KMS-11 (cell line): ENCODE measurements at regions not wholly inside any gene's neighbourhood (a gene's known extent, or its start where the extent isn't known, plus 50 kb on each side); places are given as distances from the start of the nearest gene placed in this dataset.

Experiments used
- H2AFZ ChIP-seq: fragments of 200-600 bp; sonication (generic); 2 replicates; pipeline ENCODE4 v1.6.1; 2016; ENCODE audit warnings: antibody characterized with exemption, mixed run types, low read depth
- H3K27ac ChIP-seq: fragments of 200-600 bp; sonication (generic); 2 replicates; pipeline ENCODE4 v1.6.1; 2016; ENCODE audit warnings: mild to moderate bottlenecking, mixed run types
- H3K27me3 ChIP-seq: fragments of 200-600 bp; sonication (generic); 2 replicates; pipeline ENCODE4 v1.6.1; 2017; ENCODE audit warnings: mild to moderate bottlenecking, low read depth, mixed run types, moderate library complexity; ENCODE audit not compliant: insufficient read depth
- H3K36me3 ChIP-seq: fragments of 200-600 bp; sonication (generic); 2 replicates; pipeline ENCODE4 v1.6.1; 2017; ENCODE audit warnings: mild to moderate bottlenecking, mixed run types; ENCODE audit not compliant: insufficient read depth
- H3K4me1 ChIP-seq: fragments of 200-600 bp; sonication (generic); 2 replicates; pipeline ENCODE4 v1.6.1; 2016; ENCODE audit warnings: mild to moderate bottlenecking, low read depth, mixed run types; ENCODE audit not compliant: poor library complexity, severe bottlenecking
- H3K4me2 ChIP-seq: fragments of 200-600 bp; sonication (generic); 2 replicates; pipeline ENCODE4 v1.7.0; 2016; ENCODE audit warnings: mild to moderate bottlenecking, mixed run types
- H3K4me3 ChIP-seq: fragments of 200-600 bp; sonication (generic); IDR thresholded peaks from 2 replicates; pipeline ENCODE4 v1.6.1; 2017; ENCODE audit warnings: low read depth, low read length, mixed read lengths; ENCODE audit not compliant: insufficient read depth
- H3K79me2 ChIP-seq: fragments of 200-600 bp; sonication (generic); 2 replicates; pipeline ENCODE4 v1.6.1; 2016; ENCODE audit warnings: low read depth, mixed run types; ENCODE audit not compliant: insufficient read depth
- H3K9ac ChIP-seq: fragments of 200-600 bp; sonication (generic); 2 replicates; pipeline ENCODE4 v1.6.1; 2016; ENCODE audit warnings: mild to moderate bottlenecking, mixed run types
- H4K20me1 ChIP-seq: fragments of 200-600 bp; sonication (generic); 2 replicates; pipeline ENCODE4 v1.6.1; 2016; ENCODE audit warnings: mild to moderate bottlenecking, mixed run types; ENCODE audit not compliant: insufficient read depth
- TF ChIP-seq, protein P1 (sequence below): fragments of 200-600 bp; sonication (generic); conservative IDR thresholded peaks from 2 replicates; pipeline ENCODE4 v1.6.1; 2017; ENCODE audit warnings: low read depth, mild to moderate bottlenecking, antibody characterized with exemption, low read length, moderate library complexity, mixed read lengths

DNA sequence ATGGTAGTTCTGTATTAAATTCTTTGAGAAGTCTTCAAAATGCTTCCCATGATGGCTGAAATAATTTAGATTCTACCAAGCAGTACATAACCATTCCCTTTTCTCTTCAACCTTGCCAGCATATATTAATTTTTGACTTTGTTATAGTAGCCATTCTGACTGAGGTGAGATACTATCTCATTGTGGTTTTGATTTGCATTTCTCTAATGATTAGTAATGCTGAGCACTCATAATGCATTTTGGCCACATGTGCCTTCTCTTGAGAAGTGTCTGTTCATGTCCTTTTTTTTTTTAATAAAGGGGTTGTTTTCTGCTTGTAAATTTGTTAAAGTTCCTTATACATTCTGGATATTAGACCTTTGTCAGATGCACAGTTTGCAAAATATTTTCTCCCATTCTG lies 173.9 kb downstream of the CALCRL start:
- no peaks in the 10 kb centered on the region for H4K20me1 ChIP-seq
- H3K4me3 ChIP-seq = no peak overlapping the region
- no peaks in the 10 kb centered on the region for H3K4me1 ChIP-seq
- no peaks in the 10 kb centered on the region for H3K27me3 ChIP-seq
- H3K9ac ChIP-seq = no peak overlapping the region
- no peak overlapping the region for H3K27ac ChIP-seq
- TF ChIP-seq, protein P1, sequence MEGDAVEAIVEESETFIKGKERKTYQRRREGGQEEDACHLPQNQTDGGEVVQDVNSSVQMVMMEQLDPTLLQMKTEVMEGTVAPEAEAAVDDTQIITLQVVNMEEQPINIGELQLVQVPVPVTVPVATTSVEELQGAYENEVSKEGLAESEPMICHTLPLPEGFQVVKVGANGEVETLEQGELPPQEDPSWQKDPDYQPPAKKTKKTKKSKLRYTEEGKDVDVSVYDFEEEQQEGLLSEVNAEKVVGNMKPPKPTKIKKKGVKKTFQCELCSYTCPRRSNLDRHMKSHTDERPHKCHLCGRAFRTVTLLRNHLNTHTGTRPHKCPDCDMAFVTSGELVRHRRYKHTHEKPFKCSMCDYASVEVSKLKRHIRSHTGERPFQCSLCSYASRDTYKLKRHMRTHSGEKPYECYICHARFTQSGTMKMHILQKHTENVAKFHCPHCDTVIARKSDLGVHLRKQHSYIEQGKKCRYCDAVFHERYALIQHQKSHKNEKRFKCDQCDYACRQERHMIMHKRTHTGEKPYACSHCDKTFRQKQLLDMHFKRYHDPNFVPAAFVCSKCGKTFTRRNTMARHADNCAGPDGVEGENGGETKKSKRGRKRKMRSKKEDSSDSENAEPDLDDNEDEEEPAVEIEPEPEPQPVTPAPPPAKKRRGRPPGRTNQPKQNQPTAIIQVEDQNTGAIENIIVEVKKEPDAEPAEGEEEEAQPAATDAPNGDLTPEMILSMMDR = no peak
- H3K36me3 ChIP-seq = no peaks in the 10 kb centered on the region
- no peak overlapping the region for H3K4me2 ChIP-seq
- no peaks in the 10 kb centered on the region for H3K79me2 ChIP-seq
- H2AFZ ChIP-seq = no peak overlapping the region

- Histone ChIP-seq H3K27me3 (no peaks in the 10 kb centered on the region), H2AFZ (no peak overlapping the region), H3K9ac (no peak overlapping the region), H3K4me1 (no peaks in the 10 kb centered on the region), H3K4me3 (no peak overlapping the region), H3K4me2 (no peak overlapping the region), H4K20me1 (no peaks in the 10 kb centered on the region), H3K36me3 (no peaks in the 10 kb centered on the region), H3K27ac (no peak overlapping the region), H3K79me2 (no peaks in the 10 kb centered on the region)
- TF ChIP-seq, protein P1 = no peak
Observed at GRCh38 chr2:187272255-187272654, 175.8 kb downstream of the CALCRL start.

DNA sequence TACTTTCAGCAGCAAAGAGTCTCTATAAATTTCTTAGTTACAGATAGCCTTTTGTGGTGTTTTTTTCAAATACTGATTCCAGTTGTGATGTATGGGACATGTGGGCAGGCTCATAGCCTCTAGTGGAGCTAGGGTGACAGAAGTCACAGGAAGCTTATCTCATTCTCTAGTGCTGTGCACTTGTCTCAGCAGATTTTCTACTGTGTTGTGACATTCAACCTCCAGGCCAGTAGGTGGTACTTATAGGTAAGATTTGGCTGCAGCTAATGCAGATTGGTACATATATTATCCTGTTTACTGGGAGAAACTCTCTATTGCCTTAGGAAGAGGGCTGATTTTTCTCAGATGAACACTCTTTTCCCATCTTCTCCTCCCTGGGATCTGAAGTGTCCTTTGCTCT lies 176.2 kb downstream of the CALCRL start:
- no peaks in the 10 kb centered on the region for H3K4me1 ChIP-seq
- H3K27ac ChIP-seq = no peak overlapping the region
- H3K4me2 ChIP-seq = no peak overlapping the region
- TF ChIP-seq, protein P1 = no peak
- H3K4me3 ChIP-seq = no peak overlapping the region
- no peak overlapping the region for H2AFZ ChIP-seq
- no peaks in the 10 kb centered on the region for H3K27me3 ChIP-seq
- no peaks in the 10 kb centered on the region for H3K36me3 ChIP-seq
- no peaks in the 10 kb centered on the region for H4K20me1 ChIP-seq
- H3K9ac ChIP-seq = no peak overlapping the region
- H3K79me2 ChIP-seq = no peaks in the 10 kb centered on the region

- no peaks in the 10 kb centered on the region for H3K27me3 ChIP-seq
- H3K27ac ChIP-seq = no peak overlapping the region
- H3K4me1 ChIP-seq = no peaks in the 10 kb centered on the region
- H3K79me2 ChIP-seq = no peaks in the 10 kb centered on the region
- no peaks in the 10 kb centered on the region for H4K20me1 ChIP-seq
- H3K4me2 ChIP-seq = no peak overlapping the region
- no peak overlapping the region for H2AFZ ChIP-seq
- no peaks in the 10 kb centered on the region for H3K36me3 ChIP-seq
- TF ChIP-seq, protein P1 = no peak
- H3K4me3 ChIP-seq = no peak overlapping the region
- H3K9ac ChIP-seq = no peak overlapping the region
Observed at GRCh38 chr2:187266645-187267044, 181.4 kb downstream of the CALCRL start.
